ENCODE measurements at regions not wholly inside any gene's neighbourhood (a gene's known extent, or its start where the extent isn't known, plus 50 kb on each side); places are given as distances from the start of the nearest gene placed in this dataset.

DNA sequence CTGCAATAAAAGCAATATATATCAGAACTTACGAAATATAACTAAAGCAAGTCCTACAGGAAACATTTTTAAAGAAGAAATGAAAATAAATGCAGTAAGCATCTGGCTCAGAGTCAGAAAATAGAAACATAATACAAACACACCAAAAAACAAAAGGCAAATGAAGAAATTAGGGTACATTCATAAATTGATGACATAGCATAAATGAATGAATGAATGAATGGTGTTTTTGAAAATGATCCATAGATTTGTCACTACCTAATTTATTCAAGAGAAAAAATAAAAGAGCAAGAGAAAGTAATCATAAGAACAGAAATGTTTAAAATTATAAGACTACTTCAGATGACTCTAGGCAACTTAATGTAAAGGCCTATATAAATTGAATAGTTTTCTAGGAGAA is 226.1 kb upstream of the CDH20 start:
- TF ChIP-seq, protein P1, sequence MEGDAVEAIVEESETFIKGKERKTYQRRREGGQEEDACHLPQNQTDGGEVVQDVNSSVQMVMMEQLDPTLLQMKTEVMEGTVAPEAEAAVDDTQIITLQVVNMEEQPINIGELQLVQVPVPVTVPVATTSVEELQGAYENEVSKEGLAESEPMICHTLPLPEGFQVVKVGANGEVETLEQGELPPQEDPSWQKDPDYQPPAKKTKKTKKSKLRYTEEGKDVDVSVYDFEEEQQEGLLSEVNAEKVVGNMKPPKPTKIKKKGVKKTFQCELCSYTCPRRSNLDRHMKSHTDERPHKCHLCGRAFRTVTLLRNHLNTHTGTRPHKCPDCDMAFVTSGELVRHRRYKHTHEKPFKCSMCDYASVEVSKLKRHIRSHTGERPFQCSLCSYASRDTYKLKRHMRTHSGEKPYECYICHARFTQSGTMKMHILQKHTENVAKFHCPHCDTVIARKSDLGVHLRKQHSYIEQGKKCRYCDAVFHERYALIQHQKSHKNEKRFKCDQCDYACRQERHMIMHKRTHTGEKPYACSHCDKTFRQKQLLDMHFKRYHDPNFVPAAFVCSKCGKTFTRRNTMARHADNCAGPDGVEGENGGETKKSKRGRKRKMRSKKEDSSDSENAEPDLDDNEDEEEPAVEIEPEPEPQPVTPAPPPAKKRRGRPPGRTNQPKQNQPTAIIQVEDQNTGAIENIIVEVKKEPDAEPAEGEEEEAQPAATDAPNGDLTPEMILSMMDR (IDR thresholded peaks at IDR 0.05): no peak
- TF ChIP-seq POLR2A (IDR thresholded peaks at IDR 0.05): no peak

All from Peyer's patch (tissue), 4 donors.